NAMALWA (cell line): ENCODE measurements at regions not wholly inside any gene's neighbourhood (a gene's known extent, or its start where the extent isn't known, plus 50 kb on each side); places are given as distances from the start of the nearest gene placed in this dataset.
"Not testable (repeated sequence)": the region's sequence is repeated elsewhere in the genome, so short reads cannot be mapped to it uniquely, and the experiment has no call there.

Experiments used
- DNase-seq: peaks from one replicate; pipeline ENCODE4 v3.0.0-alpha.2; 2015; ENCODE audit warnings: low spot score

- no peak for DNase-seq
These were observed 242.0 kb downstream of the CALCRL start for GRCh38 chr2:187206071-187206470.

DNA sequence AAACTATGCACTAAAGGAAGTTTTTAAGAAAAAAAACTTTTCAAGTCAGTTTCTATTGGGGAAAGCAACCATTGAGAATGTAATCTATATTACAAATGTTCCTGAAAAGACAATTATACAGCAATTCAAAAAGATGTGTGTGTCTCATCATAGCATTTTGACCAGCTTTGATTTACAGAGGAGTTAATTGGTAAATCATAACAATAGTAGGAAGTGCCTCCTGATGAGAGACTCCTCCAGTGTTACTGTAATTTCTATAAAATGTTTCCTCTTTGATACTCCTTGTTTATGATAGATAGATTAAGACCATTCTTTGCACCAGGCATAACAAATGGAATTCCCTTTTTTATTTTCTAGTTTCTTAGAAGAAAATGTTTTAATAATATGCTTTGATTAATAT, 249.9 kb downstream of the CALCRL start:
- no peak for DNase-seq

- DNase-seq = no peak
These were observed 254.0 kb downstream of the CALCRL start for GRCh38 chr2:187194049-187194448.

DNA sequence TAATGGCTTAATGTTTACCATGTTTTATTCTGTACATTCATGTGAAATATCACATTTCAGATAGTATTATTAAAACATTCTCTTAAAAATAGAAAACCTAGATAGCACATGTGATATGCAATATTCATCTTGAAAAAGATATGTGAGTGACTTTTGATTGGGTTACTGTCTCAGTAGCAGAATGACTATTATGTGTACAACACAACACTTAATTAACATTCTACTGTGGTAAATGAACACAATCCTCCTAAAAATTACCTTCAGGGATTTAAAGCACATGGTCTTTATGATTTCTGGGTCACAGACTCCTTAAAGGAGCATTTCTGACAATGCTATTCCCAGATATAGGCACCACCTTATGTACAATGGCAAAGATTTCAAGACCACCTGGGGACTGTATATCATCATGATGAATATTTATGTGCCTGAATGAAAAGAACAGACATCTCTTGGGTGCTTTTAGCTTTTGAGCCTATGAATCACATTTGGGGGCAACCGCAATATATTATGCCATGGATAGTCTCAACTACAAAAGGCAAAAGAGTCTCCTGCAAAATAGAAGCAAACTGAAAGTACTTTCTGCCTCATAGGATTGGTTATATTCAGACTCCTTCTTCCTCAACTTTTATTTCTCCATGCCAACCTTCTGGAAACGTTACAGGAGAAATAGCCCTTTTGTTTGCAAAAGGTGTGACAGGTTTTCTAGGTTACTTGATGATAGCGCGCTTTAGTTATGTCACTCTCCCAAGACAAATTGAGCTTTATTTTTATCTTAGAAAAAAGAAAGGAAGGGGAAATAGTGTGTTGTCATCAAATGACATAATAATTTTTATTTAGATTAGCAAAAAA, 259.0 kb downstream of the CALCRL start:
- no peak for DNase-seq

- DNase-seq = no peak
These were observed 260.5 kb downstream of the CALCRL start for GRCh38 chr2:187187519-187187918.

- no peak for DNase-seq
These were observed 267.5 kb downstream of the CALCRL start for GRCh38 chr2:187180529-187180928.

DNA sequence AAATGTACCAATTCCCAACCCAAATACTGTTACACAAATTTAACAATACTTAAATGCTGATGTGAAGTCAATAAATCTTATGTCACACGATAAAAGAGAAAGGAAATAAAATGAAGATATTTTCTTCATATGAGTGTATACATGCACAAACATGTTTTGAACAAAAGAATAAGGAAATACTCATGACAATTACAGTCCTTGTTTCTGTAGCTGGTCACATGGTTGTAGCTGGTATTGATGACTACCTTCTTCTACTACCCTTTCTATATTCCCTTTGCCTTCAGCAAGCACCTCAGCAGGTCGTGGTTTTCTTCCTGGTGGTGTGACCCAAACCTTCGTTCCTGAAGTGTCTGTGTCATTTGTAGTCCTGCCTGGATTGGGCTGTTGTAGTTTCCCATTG, 269.2 kb downstream of the CALCRL start:
- not testable (repeated sequence) for DNase-seq

DNA sequence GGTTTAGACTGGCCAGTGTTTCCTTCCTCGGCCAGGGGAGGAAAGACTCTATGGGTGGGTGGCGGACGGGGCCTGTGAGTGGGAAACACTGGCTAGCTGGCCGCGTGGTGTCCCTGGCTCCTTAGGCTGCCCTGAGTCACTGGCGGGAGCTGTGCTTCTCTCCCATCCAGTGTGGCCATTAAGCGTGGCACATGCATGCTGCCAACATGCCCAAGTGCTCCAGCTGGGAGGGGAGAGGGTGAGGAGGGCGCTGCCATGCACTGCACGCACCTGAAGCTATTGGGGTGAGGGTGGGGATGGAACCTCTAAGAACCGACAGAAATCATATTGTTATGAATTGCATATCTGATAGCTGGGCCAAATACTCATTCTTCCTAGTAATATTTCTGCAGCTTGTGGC, 270.8 kb downstream of the CALCRL start:
- DNase-seq = no peak

- DNase-seq = peak; percentile 35
These were observed 273.5 kb downstream of the CALCRL start for GRCh38 chr2:187174582-187174981.

DNA sequence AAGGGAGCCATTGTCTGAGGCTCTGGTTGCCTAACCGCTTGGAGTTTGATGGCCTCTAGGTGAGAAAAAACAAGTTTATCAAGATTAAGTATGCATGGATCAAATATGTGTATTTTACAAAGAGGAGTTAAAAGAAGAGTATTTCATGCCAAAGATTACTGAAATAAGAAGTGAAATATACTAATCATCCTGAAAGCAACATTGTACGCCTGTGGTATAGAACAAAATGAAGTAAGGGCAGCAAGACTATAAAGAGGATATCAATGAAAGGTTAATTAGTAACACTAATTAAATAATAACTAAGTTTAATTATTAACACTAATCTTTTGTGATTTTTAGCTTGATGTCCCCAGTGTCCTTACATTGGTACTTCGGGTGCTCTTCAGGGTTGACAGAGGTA, 276.7 kb downstream of the CALCRL start:
- DNase-seq = no peak

- peak; percentile 9 for DNase-seq
These were observed 278.2 kb downstream of the CALCRL start for GRCh38 chr2:187169864-187170263.

DNA sequence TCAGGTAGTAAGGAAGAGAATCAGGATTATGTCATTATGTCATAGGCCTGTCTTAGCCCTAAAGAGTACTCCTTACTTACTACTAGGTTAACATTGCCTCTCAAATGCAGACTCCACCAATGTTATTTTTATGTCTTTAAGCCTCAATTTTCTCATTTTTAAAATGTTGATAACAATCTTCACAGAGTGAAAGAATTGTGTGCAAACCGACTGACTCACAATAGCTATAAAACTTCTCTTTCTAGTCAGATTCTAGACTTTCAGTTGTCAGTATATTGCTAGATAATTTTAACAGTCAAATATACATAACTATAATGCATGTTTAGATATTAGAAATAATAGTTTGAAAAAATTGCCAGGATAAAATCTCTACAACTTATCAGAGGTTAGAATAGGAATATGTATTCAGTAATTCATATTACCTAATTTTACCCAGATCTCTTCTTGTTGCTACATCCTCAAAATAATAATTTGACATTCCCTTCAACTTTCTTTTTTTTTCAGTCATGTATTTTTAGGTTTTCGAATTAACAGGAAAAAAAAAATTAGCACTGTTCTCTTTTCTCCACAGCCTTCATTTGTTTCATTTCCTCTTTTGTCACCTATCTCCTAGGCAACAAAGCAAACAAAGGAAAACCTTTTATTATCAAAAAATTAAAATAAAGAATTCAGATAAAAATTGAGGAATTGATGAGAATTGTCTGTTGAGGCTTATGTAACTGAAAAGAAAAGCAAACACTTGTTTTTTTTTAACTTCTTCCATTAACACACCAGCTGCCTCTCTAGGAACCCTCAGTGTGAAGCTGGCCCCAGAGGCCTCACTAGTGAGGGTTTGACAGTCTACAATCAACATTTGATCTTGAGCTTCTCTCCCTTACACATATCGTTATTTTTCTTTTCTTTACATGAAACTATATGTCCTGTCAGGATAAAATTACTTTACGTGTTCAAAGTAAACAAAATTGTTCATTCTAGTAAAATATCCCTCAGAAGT, 279.0 kb downstream of the CALCRL start:
- peak; percentile 84 for DNase-seq

DNA sequence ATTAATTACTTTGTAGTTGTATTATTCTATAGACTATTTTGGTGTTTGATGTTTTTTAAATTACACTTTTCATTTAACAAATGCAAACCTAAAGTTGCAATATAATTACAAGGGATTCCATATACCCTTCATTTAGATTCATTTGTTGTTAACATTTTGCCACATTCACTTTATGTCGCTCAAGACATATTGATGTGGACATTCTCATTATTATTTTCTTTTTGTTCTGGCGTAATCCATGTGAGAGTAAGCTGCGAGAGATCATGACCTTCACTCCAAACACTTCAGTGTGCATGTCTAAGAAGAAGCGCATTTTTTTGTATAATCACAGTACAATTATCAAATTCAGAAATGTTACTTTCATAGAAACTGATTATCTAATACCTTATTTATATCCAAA, 280.6 kb downstream of the CALCRL start:
- no peak for DNase-seq

DNA sequence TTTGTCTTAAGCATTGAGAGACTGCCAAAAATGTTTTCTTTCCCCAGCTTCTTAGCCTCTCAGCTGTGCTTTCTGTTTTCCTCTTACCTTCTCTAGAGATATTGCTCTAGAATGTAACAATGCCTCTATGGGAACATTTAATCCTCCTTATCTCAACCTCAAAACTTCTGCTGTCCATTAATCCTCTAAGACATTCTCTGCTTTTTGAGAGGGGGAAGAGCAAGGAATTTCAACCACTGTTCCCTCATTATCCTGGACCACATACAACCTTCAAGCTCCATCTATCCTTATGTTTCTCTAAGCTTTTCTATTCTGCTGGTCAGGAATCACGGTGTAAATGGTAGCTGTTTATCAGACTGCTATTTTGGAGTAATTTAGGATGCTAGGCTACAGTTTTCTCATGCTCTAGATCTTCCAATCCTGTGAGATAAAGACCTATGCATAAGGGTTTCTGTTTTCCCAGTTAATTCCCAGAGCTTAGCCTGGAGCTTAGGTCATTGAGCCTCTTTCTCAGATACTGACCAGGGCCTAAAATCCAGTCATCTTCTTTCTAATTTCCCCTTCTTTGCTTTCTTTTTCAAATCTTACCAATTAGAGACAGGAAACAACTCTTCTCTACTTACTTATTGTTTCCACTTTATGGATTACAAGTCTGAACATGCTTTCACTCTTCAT, 282.0 kb downstream of the CALCRL start:
- no peak for DNase-seq

GRCh38 chr2:187158452-187158851, 289.6 kb downstream of the CALCRL start:
- no peak for DNase-seq

DNA sequence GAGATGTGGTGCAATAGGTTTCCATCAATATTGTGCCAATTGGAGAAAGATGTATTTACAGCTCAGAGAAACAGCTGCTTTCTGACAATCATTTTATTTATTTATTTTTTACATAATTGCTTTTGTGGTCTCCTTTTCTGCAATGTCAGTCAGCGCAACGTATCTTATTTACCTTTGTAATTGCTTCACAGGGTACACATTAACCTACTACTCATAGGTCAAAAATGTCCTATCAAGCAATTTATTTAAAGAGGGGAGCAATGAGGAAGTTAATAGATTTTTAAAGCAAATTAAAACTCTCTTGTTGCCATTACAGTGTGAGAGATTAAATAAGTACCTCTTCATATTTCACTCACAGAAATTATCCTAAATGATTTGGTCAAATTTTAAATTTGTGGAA, 291.0 kb downstream of the CALCRL start:
- no peak for DNase-seq

DNA sequence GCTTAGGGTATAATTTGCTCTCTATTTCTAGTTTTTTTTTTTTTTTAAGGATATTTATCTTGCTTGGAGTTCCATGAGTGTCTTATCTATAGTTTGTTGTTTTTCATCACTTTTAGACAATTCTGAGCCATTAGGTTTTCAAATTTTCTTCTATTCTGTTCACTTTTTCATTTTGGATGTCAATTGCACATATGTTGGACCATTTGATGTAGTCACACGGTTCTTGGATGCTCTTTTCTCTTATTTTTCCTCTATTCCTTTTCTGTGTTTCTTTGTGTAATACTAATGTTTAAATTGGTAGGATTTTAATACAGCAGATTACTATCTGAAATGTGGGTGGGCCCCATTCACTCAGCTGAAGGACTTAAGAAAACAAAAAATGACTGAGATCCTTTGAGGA, 292.6 kb downstream of the CALCRL start:
- no peak for DNase-seq

DNA sequence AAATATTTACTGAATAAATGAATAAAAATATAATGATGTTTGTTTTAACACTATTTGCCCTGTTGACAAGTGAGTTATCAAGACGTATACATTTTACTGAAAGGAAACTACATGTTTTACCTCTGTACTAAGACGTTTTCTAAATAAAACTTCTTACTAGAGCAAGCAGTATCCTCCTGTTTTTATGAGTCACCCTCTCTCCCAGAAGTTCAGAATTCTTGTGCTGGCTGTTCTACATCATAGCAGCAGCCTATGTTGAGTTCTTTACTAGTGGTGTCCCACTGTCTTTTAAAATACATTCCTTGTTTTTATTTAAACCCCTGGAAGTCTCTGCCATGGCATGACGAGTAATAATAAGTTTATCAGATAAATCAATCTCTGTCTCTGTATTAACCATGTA, 297.4 kb downstream of the CALCRL start:
- no peak for DNase-seq

DNA sequence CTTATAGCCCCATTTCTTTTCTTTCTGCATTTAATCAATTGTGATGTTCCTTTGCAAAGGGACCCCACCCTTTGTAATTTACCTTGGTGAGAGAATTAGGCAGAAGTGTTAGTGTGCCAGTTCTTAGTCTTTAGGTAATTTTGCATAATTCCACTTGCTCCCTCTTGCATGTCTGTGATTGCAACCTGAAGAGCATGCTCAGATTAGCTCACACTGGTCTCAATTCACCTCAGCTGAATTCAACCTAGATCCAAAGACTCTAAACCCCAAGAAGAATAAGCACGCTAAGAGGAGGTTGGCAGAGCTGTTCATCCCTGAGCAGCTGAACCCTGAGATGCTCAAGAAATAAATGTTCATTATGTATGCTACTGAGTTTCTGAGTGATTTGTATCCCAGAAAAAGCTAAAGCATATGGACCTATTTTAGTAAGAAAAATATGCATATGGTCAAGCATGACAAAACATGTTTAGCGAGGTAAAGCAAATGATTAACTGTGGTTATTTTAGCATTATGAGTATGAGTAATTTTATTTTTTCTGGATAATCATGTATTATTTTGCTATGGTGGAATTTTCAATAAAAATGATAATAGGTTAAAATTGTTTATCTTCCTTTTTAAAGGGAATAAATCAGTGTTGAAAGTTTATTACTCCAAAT, 299.2 kb upstream of the ZSWIM2 start:
- peak; percentile 9 for DNase-seq

DNA sequence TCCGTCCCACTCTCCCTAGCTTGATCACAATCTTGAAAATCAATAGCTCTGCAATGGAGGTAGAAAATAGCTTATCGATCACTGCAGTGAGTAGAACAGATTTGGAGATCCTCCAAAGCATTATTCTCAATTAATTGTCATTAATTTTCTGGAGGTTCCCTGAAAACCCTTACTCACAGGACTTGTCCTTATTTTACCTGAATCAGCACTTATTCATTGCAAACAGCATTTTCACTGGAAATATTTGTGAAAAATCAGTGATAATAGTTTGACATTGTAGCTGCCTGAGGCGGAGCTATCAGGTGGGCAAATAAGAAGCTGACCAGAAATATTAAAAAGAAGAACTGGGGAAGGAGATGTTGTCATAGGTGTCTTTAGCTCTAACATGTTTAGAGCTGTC, 294.6 kb upstream of the ZSWIM2 start:
- no peak for DNase-seq

GRCh38 chr2:187139469-187139868, 290.5 kb upstream of the ZSWIM2 start:
- DNase-seq = no peak

GRCh38 chr2:187138265-187138664, 289.3 kb upstream of the ZSWIM2 start:
- DNase-seq = peak; percentile 52
